ENCODE measurements at regions not wholly inside any gene's neighbourhood (a gene's known extent, or its start where the extent isn't known, plus 50 kb on each side); places are given as distances from the start of the nearest gene placed in this dataset.
"Not testable (repeated sequence)": the region's sequence is repeated elsewhere in the genome, so short reads cannot be mapped to it uniquely, and the experiment has no call there.

DNA sequence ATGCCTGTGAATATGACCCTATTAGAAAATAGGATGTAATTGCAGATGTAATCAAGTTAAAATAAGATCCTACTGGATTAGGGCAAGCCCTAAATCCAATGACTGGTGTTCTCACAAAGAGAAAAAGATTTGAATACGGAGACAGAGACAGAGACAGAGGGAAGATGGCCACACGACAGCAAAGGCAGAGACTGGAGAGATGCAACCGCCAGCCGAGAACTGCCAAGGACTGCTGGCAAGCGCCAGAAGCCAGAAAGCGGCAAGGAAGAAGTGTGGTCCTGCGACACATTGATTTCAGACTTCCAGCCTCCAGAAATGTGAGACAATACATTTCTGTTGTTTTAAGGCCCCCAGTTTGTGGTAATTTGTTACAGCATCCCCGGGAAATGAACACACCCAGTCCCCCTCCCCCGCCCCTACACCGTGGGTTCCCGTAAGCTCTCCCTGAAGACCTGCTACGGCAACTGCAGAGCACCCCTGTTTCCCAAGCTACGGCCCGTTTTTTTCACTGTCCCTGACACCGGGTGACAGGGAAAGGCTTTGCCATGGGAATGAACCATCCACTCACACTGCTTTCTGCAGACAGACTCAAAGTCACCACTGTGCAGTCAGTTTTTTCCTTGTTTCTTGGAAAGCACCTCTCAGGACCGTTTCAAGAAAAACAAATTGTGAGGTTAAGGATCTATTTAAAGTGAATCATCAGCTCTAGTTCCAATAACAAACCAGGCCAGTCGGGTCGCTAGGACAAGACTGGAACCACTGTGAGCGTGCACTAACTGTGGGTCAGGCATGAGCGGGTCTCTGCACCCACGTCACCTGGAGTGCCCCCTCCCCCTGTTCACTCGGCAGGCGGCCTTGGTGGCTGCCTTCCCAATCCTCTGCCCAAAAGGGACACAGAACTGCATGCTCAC lies 199.2 kb upstream of the IRF2BP2 start:
- WGBS (ENCODE audit: insufficient coverage) = 58% methylated on average over 6 of the region's 23 CpGs
- DNase-seq; H3K27me3 ChIP-seq (replicated peaks in 1 of 4; ENCODE audit: control extremely low read depth in 1 of 4, control insufficient read depth in 3 of 4, insufficient read depth in 4 of 4, low read length in 3 of 4); H3K9me3 Mint-ChIP-seq (ENCODE audit: insufficient read depth); H3K27ac ChIP-seq (ENCODE audit: low read length in 2 of 2); H3K4me3 ChIP-seq (ENCODE audit: control extremely low read depth in 1 of 5, extremely low read depth in 1 of 5, insufficient read depth in 1 of 5, low read depth in 2 of 5, low read length in 4 of 5); H3K9ac ChIP-seq (ENCODE audit: low read length); ATAC-seq (ENCODE audit: low read depth); H3K79me2 ChIP-seq (ENCODE audit: control insufficient read depth, insufficient read depth, low read length); H3K4me3 Mint-ChIP-seq; H4K20me1 ChIP-seq (ENCODE audit: control insufficient read depth, insufficient read depth, low read length, poor library complexity, severe bottlenecking); H3K4me1 ChIP-seq (ENCODE audit: control insufficient read depth in 2 of 2, insufficient read depth in 2 of 2, low read length in 2 of 2); H3K4me1 Mint-ChIP-seq; H3K27ac Mint-ChIP-seq; H3K4me2 ChIP-seq (replicated peaks; ENCODE audit: low read depth, low read length, poor library complexity, severe bottlenecking); H3K9me3 ChIP-seq (ENCODE audit: control extremely low read depth in 1 of 3, control insufficient read depth in 2 of 3, insufficient read depth in 1 of 3, low read length in 2 of 3); intact Hi-C loops (cut with micrococcal nuclease); H3K36me3 ChIP-seq (replicated peaks in 1 of 2; ENCODE audit: control extremely low read depth in 1 of 2, control insufficient read depth in 1 of 2, extremely low read depth in 1 of 2, insufficient read depth in 2 of 2, low read length in 1 of 2); H3K27me3 Mint-ChIP-seq; H2AFZ ChIP-seq (ENCODE audit: insufficient read depth, low read depth, low read length, poor library complexity, severe bottlenecking); POLR2A ChIA-PET: not testable (repeated sequence)
- CTCF ChIA-PET = interaction anchor here (0.5 kb wide), 1 partner anchor 273 kb away, joined by 3 read pairs; no protein-coding TSS in a partner anchor

DNA sequence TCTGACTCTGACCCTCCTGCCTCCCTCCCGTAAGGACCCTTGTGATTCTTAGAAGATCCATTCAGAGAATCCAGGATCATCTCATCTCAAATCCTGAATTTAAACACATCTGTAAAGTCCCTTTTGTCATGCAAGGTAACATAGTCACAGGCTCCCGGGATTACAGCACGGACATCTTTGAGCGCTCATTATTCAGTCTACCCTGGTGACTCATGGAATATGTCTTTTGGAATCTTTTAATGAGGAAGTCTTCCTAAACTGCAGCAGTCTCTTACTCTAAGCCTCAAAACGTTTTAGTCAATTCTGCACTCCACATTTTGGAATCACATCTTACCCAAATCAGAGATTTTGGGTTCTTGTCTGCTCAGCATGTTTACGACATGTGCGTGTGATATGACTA lies 198.5 kb upstream of the IRF2BP2 start:
- CTCF ChIA-PET; H3K9me3 ChIP-seq (ENCODE audit: control extremely low read depth in 1 of 3, control insufficient read depth in 2 of 3, insufficient read depth in 1 of 3, low read length in 2 of 3); POLR2A ChIA-PET: not testable (repeated sequence)

DNA sequence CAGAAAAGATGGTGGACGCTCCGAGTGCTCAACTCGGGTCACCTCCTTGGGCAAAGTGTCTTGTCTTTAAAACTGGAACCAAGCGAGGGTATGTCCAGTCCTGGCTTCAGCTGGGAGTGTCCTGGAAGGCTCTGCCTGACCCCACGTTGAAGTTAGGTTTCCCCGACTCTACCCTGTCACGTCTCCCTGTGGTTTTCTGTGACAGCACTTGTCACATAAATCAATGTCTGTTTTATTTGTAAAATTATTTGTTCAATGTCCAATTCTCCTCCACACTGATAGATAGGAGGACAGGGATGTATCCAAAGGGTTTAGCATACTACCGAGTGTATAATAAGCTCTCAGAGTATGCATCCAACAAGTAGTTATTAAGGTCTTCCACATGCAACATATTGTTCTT lies 197.7 kb upstream of the IRF2BP2 start:
- H2AFZ ChIP-seq (ENCODE audit: insufficient read depth, low read depth, low read length, poor library complexity, severe bottlenecking); H4K20me1 ChIP-seq (ENCODE audit: control insufficient read depth, insufficient read depth, low read length, poor library complexity, severe bottlenecking); CTCF ChIA-PET; H3K9ac ChIP-seq (ENCODE audit: low read length); H3K36me3 ChIP-seq (replicated peaks in 1 of 2; ENCODE audit: control extremely low read depth in 1 of 2, control insufficient read depth in 1 of 2, extremely low read depth in 1 of 2, insufficient read depth in 2 of 2, low read length in 1 of 2); H3K79me2 ChIP-seq (ENCODE audit: control insufficient read depth, insufficient read depth, low read length); intact Hi-C loops (cut with micrococcal nuclease); ATAC-seq (ENCODE audit: low read depth); POLR2A ChIA-PET; H3K9me3 Mint-ChIP-seq (ENCODE audit: insufficient read depth); H3K27ac Mint-ChIP-seq; H3K9me3 ChIP-seq (ENCODE audit: control extremely low read depth in 1 of 3, control insufficient read depth in 2 of 3, insufficient read depth in 1 of 3, low read length in 2 of 3); H3K4me2 ChIP-seq (replicated peaks; ENCODE audit: low read depth, low read length, poor library complexity, severe bottlenecking); H3K4me3 ChIP-seq (ENCODE audit: control extremely low read depth in 1 of 5, extremely low read depth in 1 of 5, insufficient read depth in 1 of 5, low read depth in 2 of 5, low read length in 4 of 5); H3K4me1 ChIP-seq (ENCODE audit: control insufficient read depth in 2 of 2, insufficient read depth in 2 of 2, low read length in 2 of 2); H3K27me3 ChIP-seq (replicated peaks in 1 of 4; ENCODE audit: control extremely low read depth in 1 of 4, control insufficient read depth in 3 of 4, insufficient read depth in 4 of 4, low read length in 3 of 4); DNase-seq; H3K4me1 Mint-ChIP-seq; H3K4me3 Mint-ChIP-seq; H3K27me3 Mint-ChIP-seq; H3K27ac ChIP-seq (ENCODE audit: low read length in 2 of 2): not testable (repeated sequence)
- WGBS (ENCODE audit: insufficient coverage) = no CpG with 5 or more reads among the region's 8 CpGs

More for the DNA sequence above, 198.5 kb upstream of the IRF2BP2 start:
- intact Hi-C loops (cut with micrococcal nuclease); H3K4me3 ChIP-seq (ENCODE audit: control extremely low read depth in 1 of 5, extremely low read depth in 1 of 5, insufficient read depth in 1 of 5, low read depth in 2 of 5, low read length in 4 of 5); H3K27me3 ChIP-seq (replicated peaks in 1 of 4; ENCODE audit: control extremely low read depth in 1 of 4, control insufficient read depth in 3 of 4, insufficient read depth in 4 of 4, low read length in 3 of 4); H3K27ac ChIP-seq (ENCODE audit: low read length in 2 of 2); ATAC-seq (ENCODE audit: low read depth); H3K9me3 Mint-ChIP-seq (ENCODE audit: insufficient read depth); H3K4me1 ChIP-seq (ENCODE audit: control insufficient read depth in 2 of 2, insufficient read depth in 2 of 2, low read length in 2 of 2); H2AFZ ChIP-seq (ENCODE audit: insufficient read depth, low read depth, low read length, poor library complexity, severe bottlenecking); H3K79me2 ChIP-seq (ENCODE audit: control insufficient read depth, insufficient read depth, low read length); H3K9ac ChIP-seq (ENCODE audit: low read length); H3K4me3 Mint-ChIP-seq; H3K4me2 ChIP-seq (replicated peaks; ENCODE audit: low read depth, low read length, poor library complexity, severe bottlenecking); H3K36me3 ChIP-seq (replicated peaks in 1 of 2; ENCODE audit: control extremely low read depth in 1 of 2, control insufficient read depth in 1 of 2, extremely low read depth in 1 of 2, insufficient read depth in 2 of 2, low read length in 1 of 2); DNase-seq; H3K27me3 Mint-ChIP-seq; H4K20me1 ChIP-seq (ENCODE audit: control insufficient read depth, insufficient read depth, low read length, poor library complexity, severe bottlenecking); H3K4me1 Mint-ChIP-seq; H3K27ac Mint-ChIP-seq: not testable (repeated sequence)
- WGBS (ENCODE audit: insufficient coverage) = 60% methylated on average over 1 of the region's 7 CpGs

DNA sequence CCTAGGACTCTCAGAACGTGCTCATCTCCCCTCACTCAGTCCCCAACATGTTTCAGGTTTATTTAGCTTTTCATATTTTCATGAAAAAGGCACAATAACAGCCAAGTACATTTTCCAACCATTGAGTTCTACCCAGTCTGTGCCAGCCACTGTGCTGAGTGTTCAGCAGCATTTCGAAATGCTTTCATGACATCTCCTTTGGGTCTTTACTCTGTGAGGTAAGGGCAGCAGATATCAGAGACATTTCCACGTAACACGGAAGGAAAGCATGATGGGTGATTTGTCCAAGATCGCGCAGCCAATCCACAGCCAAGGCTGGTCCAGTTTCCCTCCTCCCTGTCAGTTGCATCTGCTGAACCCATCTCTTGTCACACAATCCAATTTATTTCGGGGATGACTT lies 192.6 kb upstream of the IRF2BP2 start:
- CTCF ChIA-PET; H3K36me3 ChIP-seq (replicated peaks in 1 of 2; ENCODE audit: control extremely low read depth in 1 of 2, control insufficient read depth in 1 of 2, extremely low read depth in 1 of 2, insufficient read depth in 2 of 2, low read length in 1 of 2); H3K4me3 ChIP-seq (ENCODE audit: control extremely low read depth in 1 of 5, extremely low read depth in 1 of 5, insufficient read depth in 1 of 5, low read depth in 2 of 5, low read length in 4 of 5); POLR2A ChIA-PET; H3K27ac ChIP-seq (ENCODE audit: low read length in 2 of 2); H3K27me3 Mint-ChIP-seq; H3K4me2 ChIP-seq (replicated peaks; ENCODE audit: low read depth, low read length, poor library complexity, severe bottlenecking); DNase-seq; H3K27ac Mint-ChIP-seq; H3K4me3 Mint-ChIP-seq; H3K79me2 ChIP-seq (ENCODE audit: control insufficient read depth, insufficient read depth, low read length); ATAC-seq (ENCODE audit: low read depth); H3K4me1 Mint-ChIP-seq; H3K9me3 ChIP-seq (ENCODE audit: control extremely low read depth in 1 of 3, control insufficient read depth in 2 of 3, insufficient read depth in 1 of 3, low read length in 2 of 3); H4K20me1 ChIP-seq (ENCODE audit: control insufficient read depth, insufficient read depth, low read length, poor library complexity, severe bottlenecking); H3K9ac ChIP-seq (ENCODE audit: low read length); H3K27me3 ChIP-seq (replicated peaks in 1 of 4; ENCODE audit: control extremely low read depth in 1 of 4, control insufficient read depth in 3 of 4, insufficient read depth in 4 of 4, low read length in 3 of 4); intact Hi-C loops (cut with micrococcal nuclease); H2AFZ ChIP-seq (ENCODE audit: insufficient read depth, low read depth, low read length, poor library complexity, severe bottlenecking); H3K4me1 ChIP-seq (ENCODE audit: control insufficient read depth in 2 of 2, insufficient read depth in 2 of 2, low read length in 2 of 2); H3K9me3 Mint-ChIP-seq (ENCODE audit: insufficient read depth): not testable (repeated sequence)
- 100% methylated on average over 1 of the region's 7 CpGs for WGBS (ENCODE audit: insufficient coverage)
